ENCODE measurements at regions not wholly inside any gene's neighbourhood (a gene's known extent, or its start where the extent isn't known, plus 50 kb on each side); places are given as distances from the start of the nearest gene placed in this dataset.

DNA sequence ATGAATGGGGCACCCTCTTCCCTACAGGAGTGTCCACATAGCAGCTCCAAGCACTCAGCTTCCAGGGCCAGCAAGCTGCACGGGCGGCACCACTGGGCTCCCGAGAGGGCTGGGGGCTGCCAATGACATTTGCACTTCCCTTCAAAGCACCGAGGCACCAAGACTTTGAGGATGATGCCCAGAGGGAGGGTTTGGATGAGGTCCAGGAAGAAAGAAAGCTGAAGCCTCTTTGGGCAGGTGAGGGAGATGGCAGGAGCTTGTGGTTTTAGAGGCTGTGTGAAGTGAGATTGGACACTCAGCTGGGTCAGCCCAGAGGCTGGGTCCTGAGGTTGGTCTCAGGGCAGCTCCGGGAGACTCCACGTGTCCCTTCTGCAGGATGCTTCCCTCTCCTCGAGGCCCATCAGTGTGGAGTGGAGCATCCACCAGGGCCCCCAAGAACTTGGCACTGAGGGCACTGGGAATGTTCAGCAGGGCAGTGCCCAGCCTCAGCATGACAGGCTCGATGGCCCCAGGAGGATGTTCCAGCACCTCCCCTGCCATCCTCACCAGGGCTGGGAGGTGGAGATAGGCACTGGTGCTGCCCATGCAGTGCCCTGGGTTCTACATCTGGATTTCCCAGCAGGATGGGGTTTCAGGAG is 54.9 kb upstream of the IGFBP3 start (continued):
- TF ChIP-seq, protein P1, sequence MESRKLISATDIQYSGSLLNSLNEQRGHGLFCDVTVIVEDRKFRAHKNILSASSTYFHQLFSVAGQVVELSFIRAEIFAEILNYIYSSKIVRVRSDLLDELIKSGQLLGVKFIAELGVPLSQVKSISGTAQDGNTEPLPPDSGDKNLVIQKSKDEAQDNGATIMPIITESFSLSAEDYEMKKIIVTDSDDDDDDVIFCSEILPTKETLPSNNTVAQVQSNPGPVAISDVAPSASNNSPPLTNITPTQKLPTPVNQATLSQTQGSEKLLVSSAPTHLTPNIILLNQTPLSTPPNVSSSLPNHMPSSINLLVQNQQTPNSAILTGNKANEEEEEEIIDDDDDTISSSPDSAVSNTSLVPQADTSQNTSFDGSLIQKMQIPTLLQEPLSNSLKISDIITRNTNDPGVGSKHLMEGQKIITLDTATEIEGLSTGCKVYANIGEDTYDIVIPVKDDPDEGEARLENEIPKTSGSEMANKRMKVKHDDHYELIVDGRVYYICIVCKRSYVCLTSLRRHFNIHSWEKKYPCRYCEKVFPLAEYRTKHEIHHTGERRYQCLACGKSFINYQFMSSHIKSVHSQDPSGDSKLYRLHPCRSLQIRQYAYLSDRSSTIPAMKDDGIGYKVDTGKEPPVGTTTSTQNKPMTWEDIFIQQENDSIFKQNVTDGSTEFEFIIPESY (IDR thresholded peaks at IDR 0.05): no peak

- H3K27ac ChIP-seq (ENCODE audit: control insufficient read depth, insufficient read depth): no peak overlapping the region
- no peak overlapping the region for H3K4me2 ChIP-seq (ENCODE audit: control insufficient read depth, insufficient read depth)
- no peaks in the 10 kb centered on the region for H3K9me3 ChIP-seq (replicated peaks; ENCODE audit: control insufficient read depth, insufficient read depth, low read length)
- BruUV-seq (replicated peaks): no TSS peak
- 0% methylated on average over 1 of the region's 1 CpG for WGBS (ENCODE audit: insufficient coverage, insufficient replicate concordance, low lambda C conversion rate, missing lambda C conversion rate)
- intact Hi-C loops (cut with micrococcal nuclease; ENCODE audit: unreplicated experiment) (no loop called here), in situ Hi-C loops (cut with MboI) (no loop called here)
- no peaks in the 10 kb centered on the region for H3K79me2 ChIP-seq (ENCODE audit: control insufficient read depth, insufficient read depth, low read length)
- H3K27me3 ChIP-seq (replicated peaks in 1 of 2; ENCODE audit: control insufficient read depth in 2 of 2, insufficient read depth in 2 of 2, low read length in 1 of 2): no peaks in the 10 kb centered on the region
- TF ChIP-seq CHD4 (IDR thresholded peaks at IDR 0.05) (no peak), STAT1 (conservative IDR thresholded peaks at IDR 0.05) (no peak), RELA (IDR thresholded peaks at IDR 0.05; ENCODE audit: borderline replicate concordance, partially characterized antibody) (no peak), KAT2A (conservative IDR thresholded peaks at IDR 0.05; ENCODE audit: control insufficient read depth, low read depth, low read length) (no peak), ATF7 (IDR thresholded peaks at IDR 0.05; ENCODE audit: low read depth) (no peak), BCLAF1 (IDR thresholded peaks at IDR 0.05) (no peak), ESRRA (IDR thresholded peaks at IDR 0.05; ENCODE audit: low read length) (no peak), SREBF2 (IDR thresholded peaks at IDR 0.05; ENCODE audit: low read length) (no peak), NFXL1 (IDR thresholded peaks at IDR 0.05; ENCODE audit: borderline replicate concordance) (no peak), CREB1 (IDR thresholded peaks at IDR 0.05; ENCODE audit: low read depth) (no peak), RAD51 (IDR thresholded peaks at IDR 0.05) (no peak)
- TF ChIP-seq, protein P2, sequence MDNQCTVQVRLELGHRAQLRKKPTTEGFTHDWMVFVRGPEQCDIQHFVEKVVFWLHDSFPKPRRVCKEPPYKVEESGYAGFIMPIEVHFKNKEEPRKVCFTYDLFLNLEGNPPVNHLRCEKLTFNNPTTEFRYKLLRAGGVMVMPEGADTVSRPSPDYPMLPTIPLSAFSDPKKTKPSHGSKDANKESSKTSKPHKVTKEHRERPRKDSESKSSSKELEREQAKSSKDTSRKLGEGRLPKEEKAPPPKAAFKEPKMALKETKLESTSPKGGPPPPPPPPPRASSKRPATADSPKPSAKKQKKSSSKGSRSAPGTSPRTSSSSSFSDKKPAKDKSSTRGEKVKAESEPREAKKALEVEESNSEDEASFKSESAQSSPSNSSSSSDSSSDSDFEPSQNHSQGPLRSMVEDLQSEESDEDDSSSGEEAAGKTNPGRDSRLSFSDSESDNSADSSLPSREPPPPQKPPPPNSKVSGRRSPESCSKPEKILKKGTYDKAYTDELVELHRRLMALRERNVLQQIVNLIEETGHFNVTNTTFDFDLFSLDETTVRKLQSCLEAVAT (IDR thresholded peaks at IDR 0.05): no peak
- TF ChIP-seq, protein P3, sequence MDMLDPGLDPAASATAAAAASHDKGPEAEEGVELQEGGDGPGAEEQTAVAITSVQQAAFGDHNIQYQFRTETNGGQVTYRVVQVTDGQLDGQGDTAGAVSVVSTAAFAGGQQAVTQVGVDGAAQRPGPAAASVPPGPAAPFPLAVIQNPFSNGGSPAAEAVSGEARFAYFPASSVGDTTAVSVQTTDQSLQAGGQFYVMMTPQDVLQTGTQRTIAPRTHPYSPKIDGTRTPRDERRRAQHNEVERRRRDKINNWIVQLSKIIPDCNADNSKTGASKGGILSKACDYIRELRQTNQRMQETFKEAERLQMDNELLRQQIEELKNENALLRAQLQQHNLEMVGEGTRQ (IDR thresholded peaks at IDR 0.05; ENCODE audit: borderline replicate concordance, low read depth, low read length): no peak
- SMC1A ChIA-PET (ENCODE audit: uncharacterized antibody, unreplicated experiment): interaction anchor here (1.0 kb wide), 1 partner anchor 311 kb away, joined by 3 read pairs; no protein-coding TSS in a partner anchor
- RAD21 ChIA-PET (ENCODE audit: unreplicated experiment): interaction anchor here (0.7 to 1.0 kb wide), 3 partner anchors 11 to 376 kb away, joined by 3 read pairs; no protein-coding TSS in a partner anchor
- no peak for DNase-seq (ENCODE audit: low read depth, low spot score)
- no peaks in the 10 kb centered on the region for H3K4me1 ChIP-seq (ENCODE audit: control insufficient read depth, insufficient read depth, low read length)
- no peaks in the 10 kb centered on the region for H4K20me1 ChIP-seq (ENCODE audit: control insufficient read depth, insufficient read depth)
- POLR2A ChIA-PET: interaction anchor here (0.6 to 1.0 kb wide), 3 partner anchors 8 to 98 kb away, joined by 3 to 4 read pairs (median 3); no protein-coding TSS in a partner anchor
- no peak overlapping the region for H3K4me3 ChIP-seq
- H3K36me3 ChIP-seq (ENCODE audit: control insufficient read depth in 2 of 2, insufficient read depth in 2 of 2, low read length in 1 of 2): no peaks in the 10 kb centered on the region
- H2AFZ ChIP-seq (ENCODE audit: control insufficient read depth, low read depth, low read length): no peak overlapping the region
- no peak for ATAC-seq
- H3K9ac ChIP-seq (ENCODE audit: control insufficient read depth, insufficient read depth, low read length): no peak overlapping the region
- FAIRE-seq: no peak
- CTCF ChIA-PET: interaction anchor here (1.1 kb wide), 1 partner anchor 98 kb away, joined by 3 read pairs; no protein-coding TSS in a partner anchor
Measured at GRCh38 chr7:45975367-45975766, 54.3 kb upstream of the IGFBP3 start.
